Caco-2 (cell line): ENCODE measurements at regions not wholly inside any gene's neighbourhood (a gene's known extent, or its start where the extent isn't known, plus 50 kb on each side); places are given as distances from the start of the nearest gene placed in this dataset.

Experiments used
- BruUV-seq: library from RNA; stranded (reverse); fragments of 400-500 nt; replicated peaks from 2 replicates; lab custom pipeline; 2021; lab: Mats Ljungman, UMichigan
- CTCF ChIA-PET: fragments of 300-600 bp; sonication (Branson Sonifier 250); formaldehyde crosslinking; loops from one replicate; lab custom pipeline; 2022; ENCODE audit warnings: antibody characterized with exemption; lab: Charles Lee
- POLR2A ChIA-PET: fragments of 300-600 bp; sonication (Branson Sonifier 250); formaldehyde crosslinking; loops from one replicate; lab custom pipeline; 2022; ENCODE audit warnings: antibody characterized with exemption; lab: Charles Lee
- DNase-seq, 2 experiments: peaks; one replicate each; pipeline versions ENCODE4 v3.0.0 to v3.0.0-alpha.2; 2020 to 2022
- H3K27me3 ChIP-seq: replicated peaks from 2 replicates; pipeline ENCODE4 v1.6.0; 2011; ENCODE audit warnings: low read length; ENCODE audit not compliant: control insufficient read depth, insufficient read depth
- H3K36me3 ChIP-seq: 2 replicates; pipeline ENCODE4 v1.5.1; 2011; ENCODE audit warnings: low read length; ENCODE audit not compliant: control insufficient read depth, insufficient read depth
- H3K4me1 ChIP-seq: fragments of 250-450 bp; sonication (Bioruptor Pico); 2 replicates; pipeline ENCODE4 v1.5.1; 2020; ENCODE audit warnings: mild to moderate bottlenecking
- H3K4me3 ChIP-seq: 2 replicates; pipeline ENCODE4 v1.5.1; 2011; ENCODE audit warnings: low read depth, mild to moderate bottlenecking, control low read depth, low read length
- H3K9me3 ChIP-seq: fragments of 250-450 bp; sonication (Bioruptor Pico); 2 replicates; pipeline ENCODE4 v1.5.1; 2020; ENCODE audit warnings: mild to moderate bottlenecking, moderate library complexity
- H3K27ac Mint-ChIP-seq: one replicate; pipeline ENCODE4 v1.8.0; 2022; ENCODE audit warnings: mixed read lengths; ENCODE audit not compliant: unreplicated experiment
- H3K27me3 Mint-ChIP-seq: one replicate; pipeline ENCODE4 v1.8.0; 2022; ENCODE audit warnings: mixed read lengths; ENCODE audit not compliant: insufficient read depth, unreplicated experiment
- H3K36me3 Mint-ChIP-seq: one replicate; pipeline ENCODE4 v1.8.0; 2022; ENCODE audit warnings: mild to moderate bottlenecking, mixed read lengths; ENCODE audit not compliant: insufficient read depth, unreplicated experiment
- H3K4me1 Mint-ChIP-seq: one replicate; pipeline ENCODE4 v1.8.0; 2022; ENCODE audit warnings: low read depth, mixed read lengths; ENCODE audit not compliant: unreplicated experiment
- H3K4me3 Mint-ChIP-seq: one replicate; pipeline ENCODE4 v1.8.0; 2022; ENCODE audit warnings: mild to moderate bottlenecking, moderate library complexity, mixed read lengths; ENCODE audit not compliant: unreplicated experiment
- H3K9me3 Mint-ChIP-seq: one replicate; pipeline ENCODE4 v1.8.0; 2022; ENCODE audit warnings: mixed read lengths; ENCODE audit not compliant: unreplicated experiment
- CTCF ChIP-seq, 2 experiments: fragments of 200-600 bp in 1 of 2; IDR thresholded peaks; 1 replicate in 1 of 2; 2 replicates in 1 of 2; pipeline versions ENCODE4 v1.5.1 to v1.8.0; 2011 to 2022; ENCODE audit warnings: antibody characterized with exemption in 1 of 2, control low read depth in 1 of 2, inconsistent platforms in 1 of 2, low read depth in 1 of 2, low read length in 1 of 2, mild to moderate bottlenecking in 1 of 2, moderate library complexity in 1 of 2; ENCODE audit not compliant: insufficient read depth in 1 of 2, severe bottlenecking in 1 of 2, unreplicated experiment in 1 of 2
- intact Hi-C: fragments of 100-400 bp; cut with micrococcal nuclease; formaldehyde crosslinking; loops from one replicate; pipeline ENCODE4 v1.10.0; 2022; ENCODE audit not compliant: unreplicated experiment

- Histone ChIP-seq H3K27me3 (no peaks in the 10 kb centered on the region), H3K4me3 (no peak overlapping the region), H3K9me3 (peaks cover 18% of the 10 kb centered on the region; the same call in 1 of the 2 replicates), H3K4me1 (peaks cover 54% of the 10 kb centered on the region), H3K36me3 (no peaks in the 10 kb centered on the region)
- DNase-seq = no peak
- Mint-ChIP-seq H3K27me3 (no peaks in the 10 kb centered on the region), H3K9me3 (peaks cover 19% of the 10 kb centered on the region), H3K27ac (no peak overlapping the region), H3K4me3 (no peak overlapping the region), H3K4me1 (peaks cover 50% of the 10 kb centered on the region), H3K36me3 (no peaks in the 10 kb centered on the region)
- no peak for TF ChIP-seq CTCF (IDR thresholded peaks at IDR 0.05; ENCODE audit: insufficient read depth in 1 of 2, low read depth in 1 of 2, low read length in 1 of 2, severe bottlenecking in 1 of 2, unreplicated experiment in 1 of 2)
- BruUV-seq = no TSS peak
- intact Hi-C loops = no loop called here
- POLR2A ChIA-PET = interaction anchor here (0.6 to 0.7 kb wide), 3 partner anchors 13 to 207 kb away, joined by 4 to 5 read pairs (median 5); no protein-coding TSS in a partner anchor
- CTCF ChIA-PET = interaction anchor here (1.0 kb wide), 1 partner anchor 19 kb away, joined by 3 read pairs; no protein-coding TSS in a partner anchor
These were observed 82.6 kb downstream of the GCNT4 start for GRCh38 chr5:74969726-74970125.

GRCh38 chr5:74966141-74967026 lies 86.0 kb downstream of the GCNT4 start:
- Histone ChIP-seq H3K4me3 (no peak overlapping the region), H3K27me3 (no peaks in the 10 kb centered on the region), H3K9me3 (peaks cover 6% of the 10 kb centered on the region; the same call in 1 of the 2 replicates), H3K4me1 (peaks cover 59% of the 10 kb centered on the region), H3K36me3 (no peaks in the 10 kb centered on the region)
- peaks cover 9% of the 10 kb centered on the region for H3K9me3 Mint-ChIP-seq
- DNase-seq = peak in 1 of 2 experiments; percentile 42
- H3K4me1 Mint-ChIP-seq = peaks cover 58% of the 10 kb centered on the region
- no peaks in the 10 kb centered on the region for H3K36me3 Mint-ChIP-seq
- H3K27ac Mint-ChIP-seq = peak overlapping the region; percentile 16
- H3K27me3 Mint-ChIP-seq = no peaks in the 10 kb centered on the region
- no TSS peak for BruUV-seq
- intact Hi-C loops = no loop called here
- H3K4me3 Mint-ChIP-seq = no peak overlapping the region
- ChIA-PET CTCF (no interaction called here), POLR2A (interaction anchor here (0.6 kb wide), 2 partner anchors 49 to 371 kb away, joined by 3 read pairs; partner anchors contain the start of gene HMGCR)
- TF ChIP-seq CTCF (IDR thresholded peaks at IDR 0.05; ENCODE audit: insufficient read depth in 1 of 2, low read depth in 1 of 2, low read length in 1 of 2, severe bottlenecking in 1 of 2, unreplicated experiment in 1 of 2) = no peak

- DNase-seq = no peak
- Mint-ChIP-seq H3K9me3 (peaks cover 10% of the 10 kb centered on the region), H3K4me3 (no peak overlapping the region), H3K27ac (no peak overlapping the region), H3K36me3 (peaks cover 4% of the 10 kb centered on the region), H3K4me1 (peaks cover 45% of the 10 kb centered on the region), H3K27me3 (no peaks in the 10 kb centered on the region)
- no peaks in the 10 kb centered on the region for H3K27me3 ChIP-seq
- CTCF ChIA-PET = no interaction called here
- POLR2A ChIA-PET = no interaction called here
- no TSS peak for BruUV-seq
- H3K9me3 ChIP-seq = no peaks in the 10 kb centered on the region; the same call in 1 of the 2 replicates
- intact Hi-C loops = no loop called here
- H3K4me3 ChIP-seq = no peak overlapping the region
- no peak for TF ChIP-seq CTCF (IDR thresholded peaks at IDR 0.05; ENCODE audit: insufficient read depth in 1 of 2, low read depth in 1 of 2, low read length in 1 of 2, severe bottlenecking in 1 of 2, unreplicated experiment in 1 of 2)
- H3K4me1 ChIP-seq = peaks cover 45% of the 10 kb centered on the region
- no peaks in the 10 kb centered on the region for H3K36me3 ChIP-seq
These were observed 89.0 kb downstream of the GCNT4 start for GRCh38 chr5:74963407-74963806.
